ENCODE measurements at regions not wholly inside any gene's neighbourhood (a gene's known extent, or its start where the extent isn't known, plus 50 kb on each side); places are given as distances from the start of the nearest gene placed in this dataset.

DNA sequence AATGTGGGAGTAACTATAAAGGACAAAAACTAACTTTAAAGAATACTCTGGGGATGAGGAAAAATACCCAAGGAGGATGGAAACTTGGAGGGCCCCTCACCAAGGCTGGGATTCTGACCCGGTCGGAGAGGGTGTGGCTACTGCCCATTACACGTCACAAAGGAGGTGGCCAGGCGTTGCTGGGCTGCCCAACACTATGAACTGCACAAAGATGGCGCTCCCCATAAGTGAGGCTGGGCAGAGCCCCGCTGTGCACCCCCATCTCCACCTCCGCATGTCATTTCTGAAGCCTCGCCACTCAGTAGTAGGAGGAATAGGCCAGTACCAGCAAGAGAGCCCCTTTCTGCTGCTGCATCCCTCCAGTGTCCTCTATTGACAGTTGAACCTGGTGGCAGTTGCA is 290.1 kb upstream of the ZNF32 start:
- DNase-seq, result no peak
- Histone ChIP-seq H3K79me2 (ENCODE audit: insufficient read depth, low read length) (no peaks in the 10 kb centered on the region), H2AFZ (ENCODE audit: low read depth, low read length) (no peak overlapping the region), H3K4me2 (ENCODE audit: insufficient read depth, low read length) (no peak overlapping the region), H3K4me1 (ENCODE audit: insufficient read depth, low read length) (peaks cover 3% of the 10 kb centered on the region; the same call in 1 of the 2 replicates), H3K9me3 (ENCODE audit: insufficient read depth, low read length, severe bottlenecking) (no peaks in the 10 kb centered on the region), H3K27ac (ENCODE audit: low read length) (no peak overlapping the region), H3K27me3 (ENCODE audit: insufficient read depth, low read length, poor library complexity) (no peaks in the 10 kb centered on the region), H3K4me3 (ENCODE audit: low read depth in 1 of 2, low read length in 2 of 2) (no peak overlapping the region), H3K9ac (ENCODE audit: low read depth, low read length) (no peak overlapping the region), H3K36me3 (ENCODE audit: insufficient read depth, low read length) (no peaks in the 10 kb centered on the region), H4K20me1 (ENCODE audit: insufficient read depth, low read length) (no peaks in the 10 kb centered on the region)
- ATAC-seq (ENCODE audit: insufficient read depth, low read depth), result no peak
- no peak for TF ChIP-seq EZH2 (IDR thresholded peaks at IDR 0.05; ENCODE audit: borderline replicate concordance, low read depth, low read length, severe bottlenecking)
- TF ChIP-seq, protein P1, sequence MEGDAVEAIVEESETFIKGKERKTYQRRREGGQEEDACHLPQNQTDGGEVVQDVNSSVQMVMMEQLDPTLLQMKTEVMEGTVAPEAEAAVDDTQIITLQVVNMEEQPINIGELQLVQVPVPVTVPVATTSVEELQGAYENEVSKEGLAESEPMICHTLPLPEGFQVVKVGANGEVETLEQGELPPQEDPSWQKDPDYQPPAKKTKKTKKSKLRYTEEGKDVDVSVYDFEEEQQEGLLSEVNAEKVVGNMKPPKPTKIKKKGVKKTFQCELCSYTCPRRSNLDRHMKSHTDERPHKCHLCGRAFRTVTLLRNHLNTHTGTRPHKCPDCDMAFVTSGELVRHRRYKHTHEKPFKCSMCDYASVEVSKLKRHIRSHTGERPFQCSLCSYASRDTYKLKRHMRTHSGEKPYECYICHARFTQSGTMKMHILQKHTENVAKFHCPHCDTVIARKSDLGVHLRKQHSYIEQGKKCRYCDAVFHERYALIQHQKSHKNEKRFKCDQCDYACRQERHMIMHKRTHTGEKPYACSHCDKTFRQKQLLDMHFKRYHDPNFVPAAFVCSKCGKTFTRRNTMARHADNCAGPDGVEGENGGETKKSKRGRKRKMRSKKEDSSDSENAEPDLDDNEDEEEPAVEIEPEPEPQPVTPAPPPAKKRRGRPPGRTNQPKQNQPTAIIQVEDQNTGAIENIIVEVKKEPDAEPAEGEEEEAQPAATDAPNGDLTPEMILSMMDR (IDR thresholded peaks at IDR 0.05; ENCODE audit: borderline replicate concordance, extremely low read depth, low read length, poor library complexity, severe bottlenecking), result no peak

DNA sequence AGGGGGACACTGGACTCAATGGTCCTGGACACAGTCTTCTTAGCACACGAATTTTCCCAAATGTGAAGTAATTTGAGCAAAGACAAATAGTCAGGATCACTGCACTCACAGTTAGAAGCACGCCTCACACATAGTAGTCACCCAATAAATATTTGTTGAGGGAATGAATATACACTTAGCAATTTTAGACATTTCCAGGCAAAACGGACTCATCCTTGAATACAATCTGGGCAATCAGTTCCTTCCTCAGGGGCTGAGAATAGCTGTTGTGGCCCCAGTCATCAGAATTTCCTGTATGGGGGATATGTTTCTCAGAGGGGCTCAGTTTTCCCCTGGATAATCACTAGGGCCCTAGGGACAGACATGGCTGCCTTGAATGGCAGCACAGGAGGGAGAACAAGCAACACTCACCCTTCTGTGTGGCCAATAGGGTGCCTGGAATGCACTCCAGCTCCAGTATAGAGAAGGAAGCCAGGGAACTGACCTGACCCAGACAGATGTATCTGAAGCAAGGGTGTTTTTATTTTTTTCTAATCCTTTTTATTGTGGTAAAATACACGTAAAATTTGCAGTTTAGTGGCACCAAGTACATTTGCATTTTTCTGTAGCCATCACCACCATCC is 282.7 kb upstream of the ZNF32 start:
- no peak for DNase-seq
- Histone ChIP-seq H3K27me3 (ENCODE audit: insufficient read depth, low read length, poor library complexity) (peaks cover 4% of the 10 kb centered on the region), H3K79me2 (ENCODE audit: insufficient read depth, low read length) (no peaks in the 10 kb centered on the region), H3K4me2 (ENCODE audit: insufficient read depth, low read length) (no peak overlapping the region), H3K4me1 (ENCODE audit: insufficient read depth, low read length) (no peaks in the 10 kb centered on the region), H3K4me3 (ENCODE audit: low read depth in 1 of 2, low read length in 2 of 2) (no peak overlapping the region), H3K36me3 (ENCODE audit: insufficient read depth, low read length) (no peaks in the 10 kb centered on the region), H3K27ac (ENCODE audit: low read length) (no peak overlapping the region), H3K9me3 (ENCODE audit: insufficient read depth, low read length, severe bottlenecking) (no peaks in the 10 kb centered on the region), H2AFZ (ENCODE audit: low read depth, low read length) (no peak overlapping the region), H3K9ac (ENCODE audit: low read depth, low read length) (no peak overlapping the region), H4K20me1 (ENCODE audit: insufficient read depth, low read length) (no peaks in the 10 kb centered on the region; the same call in 1 of the 2 replicates)
- TF ChIP-seq EZH2 (IDR thresholded peaks at IDR 0.05; ENCODE audit: borderline replicate concordance, low read depth, low read length, severe bottlenecking), result no peak
- TF ChIP-seq, protein P1 (IDR thresholded peaks at IDR 0.05; ENCODE audit: borderline replicate concordance, extremely low read depth, low read length, poor library complexity, severe bottlenecking), result no peak
- ATAC-seq (ENCODE audit: insufficient read depth, low read depth), result no peak

DNA sequence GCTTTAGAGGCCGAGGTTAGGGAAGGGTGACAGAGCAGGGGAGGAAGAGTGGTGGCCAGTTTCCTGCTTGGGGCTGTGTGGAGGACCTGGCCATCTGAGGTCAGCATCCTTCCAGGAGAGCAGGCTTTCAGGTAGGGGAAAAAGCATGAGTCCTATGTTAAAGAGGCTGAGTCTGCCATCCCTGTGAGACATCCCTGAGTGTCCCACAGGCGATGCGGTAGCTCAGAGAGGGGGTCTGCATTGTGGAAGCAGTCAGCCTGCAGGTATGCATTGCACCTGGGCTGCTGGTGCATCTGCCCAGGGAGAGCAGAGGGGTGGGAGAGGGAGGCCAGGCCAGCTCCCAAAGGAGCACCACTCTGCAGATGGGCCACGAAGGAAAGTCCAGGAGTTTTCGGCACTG is 282.1 kb upstream of the ZNF32 start:
- H3K9me3 ChIP-seq (ENCODE audit: insufficient read depth, low read length, severe bottlenecking), result no peaks in the 10 kb centered on the region
- no peaks in the 10 kb centered on the region for H3K4me1 ChIP-seq (ENCODE audit: insufficient read depth, low read length)
- no peaks in the 10 kb centered on the region for H3K79me2 ChIP-seq (ENCODE audit: insufficient read depth, low read length)
- no peak overlapping the region for H3K4me2 ChIP-seq (ENCODE audit: insufficient read depth, low read length)
- no peak overlapping the region for H3K9ac ChIP-seq (ENCODE audit: low read depth, low read length)
- TF ChIP-seq EZH2 (IDR thresholded peaks at IDR 0.05; ENCODE audit: borderline replicate concordance, low read depth, low read length, severe bottlenecking), result no peak
- ATAC-seq (ENCODE audit: insufficient read depth, low read depth) (no peak), DNase-seq (no peak)
- no peak overlapping the region for H3K4me3 ChIP-seq (ENCODE audit: low read depth in 1 of 2, low read length in 2 of 2)
- peaks cover 4% of the 10 kb centered on the region for H3K27me3 ChIP-seq (ENCODE audit: insufficient read depth, low read length, poor library complexity)
- no peaks in the 10 kb centered on the region; the same call in 1 of the 2 replicates for H4K20me1 ChIP-seq (ENCODE audit: insufficient read depth, low read length)
- no peak overlapping the region for H3K27ac ChIP-seq (ENCODE audit: low read length)
- no peaks in the 10 kb centered on the region for H3K36me3 ChIP-seq (ENCODE audit: insufficient read depth, low read length)
- no peak overlapping the region for H2AFZ ChIP-seq (ENCODE audit: low read depth, low read length)

DNA sequence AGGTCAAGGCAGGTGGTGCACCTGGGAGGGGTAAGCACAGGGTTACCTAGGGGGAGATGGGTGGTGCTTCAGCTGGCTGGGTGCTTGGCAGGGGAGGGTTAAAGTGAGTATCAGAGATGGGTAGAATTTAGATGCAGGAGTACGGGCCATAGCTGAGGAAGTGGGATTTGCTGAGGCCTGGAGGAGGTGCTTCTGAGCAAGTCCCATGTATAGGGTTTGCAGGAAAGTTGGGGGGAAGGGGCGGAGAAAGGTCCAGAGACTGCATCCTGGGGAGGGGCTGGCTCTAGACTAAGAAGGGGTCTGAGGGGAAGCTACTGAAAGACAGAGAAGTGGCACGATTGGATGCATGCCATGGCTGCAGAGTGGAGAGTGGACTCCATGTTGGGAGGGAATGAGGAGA is 281.6 kb upstream of the ZNF32 start:
- Histone ChIP-seq H3K79me2 (ENCODE audit: insufficient read depth, low read length) (no peaks in the 10 kb centered on the region), H3K4me1 (ENCODE audit: insufficient read depth, low read length) (no peaks in the 10 kb centered on the region), H2AFZ (ENCODE audit: low read depth, low read length) (no peak overlapping the region), H3K27ac (ENCODE audit: low read length) (no peak overlapping the region), H3K27me3 (ENCODE audit: insufficient read depth, low read length, poor library complexity) (peaks cover 4% of the 10 kb centered on the region), H3K4me3 (ENCODE audit: low read depth in 1 of 2, low read length in 2 of 2) (no peak overlapping the region), H3K9me3 (ENCODE audit: insufficient read depth, low read length, severe bottlenecking) (no peaks in the 10 kb centered on the region), H3K9ac (ENCODE audit: low read depth, low read length) (no peak overlapping the region), H3K4me2 (ENCODE audit: insufficient read depth, low read length) (no peak overlapping the region), H3K36me3 (ENCODE audit: insufficient read depth, low read length) (no peaks in the 10 kb centered on the region), H4K20me1 (ENCODE audit: insufficient read depth, low read length) (no peaks in the 10 kb centered on the region; the same call in 1 of the 2 replicates)
- no peak for ATAC-seq (ENCODE audit: insufficient read depth, low read depth)
- DNase-seq, result no peak
- TF ChIP-seq, protein P1 (IDR thresholded peaks at IDR 0.05; ENCODE audit: borderline replicate concordance, extremely low read depth, low read length, poor library complexity, severe bottlenecking), result no peak
- TF ChIP-seq EZH2 (IDR thresholded peaks at IDR 0.05; ENCODE audit: borderline replicate concordance, low read depth, low read length, severe bottlenecking), result no peak
